Activated B cell treated with CpG ODN at 0.5 μM for 24 hours (primary cell): ENCODE measurements at regions not wholly inside any gene's neighbourhood (a gene's known extent, or its start where the extent isn't known, plus 50 kb on each side); places are given as distances from the start of the nearest gene placed in this dataset.

Experiments
- ATAC-seq: fragments of 200-7000 bp; cut with Tn5 transposase; one replicate; pipeline ENCODE4 v1.10.0; 2021; ENCODE audit warnings: low read depth, mild to moderate bottlenecking, moderate library complexity
- CTCF ChIA-PET: fragments of 350-600 bp; sonication (Branson Sonifier 250); formaldehyde crosslinking; loops from one replicate; lab custom pipeline; 2021; ENCODE audit warnings: antibody characterized with exemption; lab: Charles Lee
- POLR2A ChIA-PET: fragments of 350-600 bp; sonication (Branson Sonifier 250); formaldehyde crosslinking; loops from one replicate; lab custom pipeline; 2021; ENCODE audit warnings: antibody characterized with exemption; lab: Charles Lee
- DNase-seq: peaks from one replicate; pipeline ENCODE4 v3.0.0; 2022
- H3K27ac Mint-ChIP-seq: one replicate; pipeline ENCODE4 v1.8.0; 2020; ENCODE audit warnings: mixed read lengths
- H3K27me3 Mint-ChIP-seq: one replicate; pipeline ENCODE4 v1.8.0; 2021; ENCODE audit warnings: mixed read lengths
- H3K36me3 Mint-ChIP-seq: one replicate; pipeline ENCODE4 v1.8.0; 2021; ENCODE audit warnings: low read depth, mixed read lengths
- H3K4me1 Mint-ChIP-seq: one replicate; pipeline ENCODE4 v1.8.0; 2021; ENCODE audit warnings: mixed read lengths
- H3K4me3 Mint-ChIP-seq: one replicate; pipeline ENCODE4 v1.8.0; 2020; ENCODE audit warnings: mild to moderate bottlenecking, mixed read lengths
- H3K9me3 Mint-ChIP-seq: one replicate; pipeline ENCODE4 v1.8.0; 2020; ENCODE audit warnings: mixed read lengths
- CTCF ChIP-seq: fragments of 200-600 bp; IDR thresholded peaks from one replicate; pipeline ENCODE4 v1.8.0; 2022; ENCODE audit warnings: antibody characterized with exemption, mild to moderate bottlenecking
- intact Hi-C: fragments of 100-400 bp; cut with micrococcal nuclease; formaldehyde crosslinking; loops from one replicate; pipeline ENCODE4 v1.15.1; 2024

GRCh38 chr3:22091329-22091728 lies 340.3 kb upstream of the ZNF385D start:
- ATAC-seq (no peak), DNase-seq (no peak)
- Mint-ChIP-seq H3K4me3 (no peak overlapping the region), H3K4me1 (no peaks in the 10 kb centered on the region), H3K27me3 (no peaks in the 10 kb centered on the region), H3K9me3 (no peaks in the 10 kb centered on the region), H3K27ac (no peak overlapping the region), H3K36me3 (no peaks in the 10 kb centered on the region)
- no peak for TF ChIP-seq CTCF
- CTCF ChIA-PET: no interaction called here
- POLR2A ChIA-PET: no interaction called here
- intact Hi-C loops: no loop called here

- no peaks in the 10 kb centered on the region for H3K27me3 Mint-ChIP-seq
Observed at GRCh38 chr3:22098021-22098420, 347.0 kb upstream of the ZNF385D start.

DNA sequence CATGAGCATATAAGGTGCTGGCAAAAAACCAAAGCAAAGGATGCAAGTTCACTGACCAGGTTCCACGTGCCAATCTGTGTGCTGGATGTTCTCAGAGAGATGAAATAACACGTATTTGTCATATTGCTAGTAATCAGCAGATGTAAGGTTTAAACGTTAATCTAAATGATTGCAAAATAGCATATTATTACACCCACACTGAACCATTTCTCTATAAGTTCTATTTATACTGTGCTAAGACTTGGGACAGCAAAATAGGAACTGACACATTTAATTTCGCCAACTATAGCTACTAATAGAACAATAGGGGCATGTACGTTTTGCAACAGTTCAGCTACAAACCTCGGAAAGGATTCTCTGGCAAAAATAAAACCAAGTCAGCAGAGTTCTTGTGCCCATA lies 350.3 kb upstream of the ZNF385D start:
- no peak for DNase-seq
- Mint-ChIP-seq H3K9me3 (no peaks in the 10 kb centered on the region), H3K4me1 (no peaks in the 10 kb centered on the region), H3K27me3 (no peaks in the 10 kb centered on the region), H3K4me3 (no peak overlapping the region), H3K27ac (no peak overlapping the region), H3K36me3 (no peaks in the 10 kb centered on the region)
- ATAC-seq: no peak
- ChIA-PET POLR2A (no interaction called here), CTCF (no interaction called here)
- TF ChIP-seq CTCF: no peak
- intact Hi-C loops: no loop called here

More at GRCh38 chr3:22098021-22098420, 347.0 kb upstream of the ZNF385D start:
- ChIA-PET CTCF (no interaction called here), POLR2A (no interaction called here)
- Mint-ChIP-seq H3K27ac (no peak overlapping the region), H3K36me3 (no peaks in the 10 kb centered on the region), H3K4me1 (no peaks in the 10 kb centered on the region), H3K9me3 (no peaks in the 10 kb centered on the region), H3K4me3 (no peak overlapping the region)
- intact Hi-C loops: no loop called here
- no peak for DNase-seq
- no peak for ATAC-seq
- TF ChIP-seq CTCF: no peak

DNA sequence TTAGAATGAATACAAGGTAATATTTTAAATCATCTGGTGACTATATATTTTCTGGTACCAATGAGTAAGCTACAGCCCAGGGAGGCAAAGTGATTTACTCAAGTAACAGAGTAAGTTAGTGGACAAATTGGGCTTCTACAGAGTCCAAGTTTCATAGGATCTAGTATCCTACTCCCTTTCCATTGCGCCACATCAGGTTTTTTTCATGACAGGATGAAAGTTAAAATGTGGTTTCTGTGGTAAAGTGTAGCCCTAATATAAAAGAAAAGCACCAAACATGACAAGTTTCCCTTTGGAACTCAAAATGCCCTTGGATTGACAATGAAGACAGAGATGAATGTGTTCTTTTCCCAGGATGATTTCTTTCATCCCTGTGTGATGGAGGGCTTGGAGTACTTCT lies 350.8 kb upstream of the ZNF385D start:
- no peak for TF ChIP-seq CTCF
- ChIA-PET POLR2A (no interaction called here), CTCF (no interaction called here)
- no peak overlapping the region for H3K27ac Mint-ChIP-seq
- no peaks in the 10 kb centered on the region for H3K4me1 Mint-ChIP-seq
- H3K36me3 Mint-ChIP-seq: no peaks in the 10 kb centered on the region
- ATAC-seq: no peak
- H3K4me3 Mint-ChIP-seq: no peak overlapping the region
- intact Hi-C loops: no loop called here
- no peaks in the 10 kb centered on the region for H3K9me3 Mint-ChIP-seq
- DNase-seq: no peak
- no peaks in the 10 kb centered on the region for H3K27me3 Mint-ChIP-seq

GRCh38 chr3:22103423-22103822 lies 352.4 kb upstream of the ZNF385D start:
- TF ChIP-seq CTCF: no peak
- H3K9me3 Mint-ChIP-seq: no peaks in the 10 kb centered on the region
- H3K4me1 Mint-ChIP-seq: no peaks in the 10 kb centered on the region
- no peaks in the 10 kb centered on the region for H3K27me3 Mint-ChIP-seq
- intact Hi-C loops: no loop called here
- POLR2A ChIA-PET: no interaction called here
- no peak overlapping the region for H3K4me3 Mint-ChIP-seq
- CTCF ChIA-PET: no interaction called here
- DNase-seq (no peak), ATAC-seq (no peak)
- H3K36me3 Mint-ChIP-seq: no peaks in the 10 kb centered on the region
- H3K27ac Mint-ChIP-seq: no peak overlapping the region
